Astrocyte of the spinal cord (primary cell): ENCODE measurements at regions not wholly inside any gene's neighbourhood (a gene's known extent, or its start where the extent isn't known, plus 50 kb on each side); places are given as distances from the start of the nearest gene placed in this dataset.
A peak's percentile ranks its signal among the peaks of the same experiment; 100 is the strongest.
"Not testable (repeated sequence)": the region's sequence is repeated elsewhere in the genome, so short reads cannot be mapped to it uniquely, and the experiment has no call there.

Experiments
- DNase-seq: peaks from one replicate; pipeline ENCODE4 v3.0.0; 2011; ENCODE audit warnings: low read depth, low spot score
- H3K4me3 ChIP-seq: 2 replicates; pipeline ENCODE4 v1.5.1; 2011; ENCODE audit warnings: low read depth, mild to moderate bottlenecking, low read length, moderate library complexity
- in situ Hi-C: cut with HindIII; loops from 2 replicates; pipeline ENCODE4 v1.10.0; 2017; ENCODE audit warnings: low sequenced_read_pairs
- TF ChIP-seq, protein P1 (sequence below): IDR thresholded peaks from 2 replicates; pipeline ENCODE4 v1.5.1; 2012; ENCODE audit warnings: low read depth, mild to moderate bottlenecking, low read length, inconsistent platforms

DNA sequence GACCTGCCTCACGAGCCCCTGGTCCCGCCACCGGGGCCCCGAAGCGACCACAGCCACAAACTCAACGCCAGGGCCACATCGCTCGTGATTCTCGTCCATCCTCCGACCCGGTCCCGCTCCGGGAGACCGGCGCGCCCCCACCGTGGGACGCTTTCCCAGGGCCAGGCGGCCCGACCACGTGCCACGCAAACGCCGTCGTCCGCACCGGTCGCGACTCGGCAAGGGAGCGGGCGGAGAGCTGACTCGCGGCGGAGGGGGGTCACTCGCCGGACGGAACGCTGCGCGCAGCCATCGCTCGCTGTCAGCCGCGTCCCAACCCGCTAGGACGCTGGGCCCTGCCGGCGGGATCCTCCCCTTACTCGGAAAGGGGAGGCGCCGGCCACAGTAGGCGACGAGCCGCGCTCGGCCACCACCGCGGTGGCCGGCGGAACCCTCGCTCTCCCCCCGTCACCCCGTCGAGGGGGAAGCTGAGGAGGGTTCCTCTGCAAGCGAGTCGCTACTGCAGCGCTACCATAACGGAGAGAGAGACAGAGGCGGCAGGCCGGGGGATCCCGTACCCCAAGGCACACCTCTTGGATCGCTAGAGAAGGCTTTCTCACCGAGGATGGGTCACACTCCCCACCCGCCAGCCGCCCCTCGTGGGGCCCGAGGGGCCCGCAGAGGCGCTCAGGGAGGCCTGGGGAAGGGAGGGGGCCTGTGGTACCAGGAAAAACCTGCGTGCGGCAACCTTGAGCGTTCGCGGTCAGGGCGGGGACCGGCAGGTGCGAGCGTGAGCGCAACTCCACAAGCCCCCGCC lies 511.8 kb upstream of the ZNF337 start:
- peak overlapping the region; percentile 18 for H3K4me3 ChIP-seq
- TF ChIP-seq, protein P1, sequence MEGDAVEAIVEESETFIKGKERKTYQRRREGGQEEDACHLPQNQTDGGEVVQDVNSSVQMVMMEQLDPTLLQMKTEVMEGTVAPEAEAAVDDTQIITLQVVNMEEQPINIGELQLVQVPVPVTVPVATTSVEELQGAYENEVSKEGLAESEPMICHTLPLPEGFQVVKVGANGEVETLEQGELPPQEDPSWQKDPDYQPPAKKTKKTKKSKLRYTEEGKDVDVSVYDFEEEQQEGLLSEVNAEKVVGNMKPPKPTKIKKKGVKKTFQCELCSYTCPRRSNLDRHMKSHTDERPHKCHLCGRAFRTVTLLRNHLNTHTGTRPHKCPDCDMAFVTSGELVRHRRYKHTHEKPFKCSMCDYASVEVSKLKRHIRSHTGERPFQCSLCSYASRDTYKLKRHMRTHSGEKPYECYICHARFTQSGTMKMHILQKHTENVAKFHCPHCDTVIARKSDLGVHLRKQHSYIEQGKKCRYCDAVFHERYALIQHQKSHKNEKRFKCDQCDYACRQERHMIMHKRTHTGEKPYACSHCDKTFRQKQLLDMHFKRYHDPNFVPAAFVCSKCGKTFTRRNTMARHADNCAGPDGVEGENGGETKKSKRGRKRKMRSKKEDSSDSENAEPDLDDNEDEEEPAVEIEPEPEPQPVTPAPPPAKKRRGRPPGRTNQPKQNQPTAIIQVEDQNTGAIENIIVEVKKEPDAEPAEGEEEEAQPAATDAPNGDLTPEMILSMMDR = no peak
- in situ Hi-C loops = no loop called here
- DNase-seq = no peak

DNA sequence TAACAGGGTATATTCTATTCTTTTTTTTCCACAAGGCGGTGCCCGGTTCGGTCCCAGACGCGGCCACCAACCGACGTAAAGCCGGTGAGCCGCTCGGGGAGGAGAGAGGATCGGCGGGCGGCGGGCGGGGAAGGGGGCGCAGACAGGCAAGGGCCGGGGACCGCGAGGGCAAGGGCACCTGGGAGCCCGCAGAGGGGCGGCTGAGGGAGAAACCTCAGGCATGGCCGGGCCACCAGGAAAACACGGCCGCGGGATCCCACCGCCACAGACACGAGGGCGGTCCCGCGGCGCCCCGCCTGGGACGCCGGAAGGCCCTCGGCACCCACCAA lies 511.3 kb upstream of the ZNF337 start:
- H3K4me3 ChIP-seq, in situ Hi-C loops, DNase-seq: not testable (repeated sequence)

DNA sequence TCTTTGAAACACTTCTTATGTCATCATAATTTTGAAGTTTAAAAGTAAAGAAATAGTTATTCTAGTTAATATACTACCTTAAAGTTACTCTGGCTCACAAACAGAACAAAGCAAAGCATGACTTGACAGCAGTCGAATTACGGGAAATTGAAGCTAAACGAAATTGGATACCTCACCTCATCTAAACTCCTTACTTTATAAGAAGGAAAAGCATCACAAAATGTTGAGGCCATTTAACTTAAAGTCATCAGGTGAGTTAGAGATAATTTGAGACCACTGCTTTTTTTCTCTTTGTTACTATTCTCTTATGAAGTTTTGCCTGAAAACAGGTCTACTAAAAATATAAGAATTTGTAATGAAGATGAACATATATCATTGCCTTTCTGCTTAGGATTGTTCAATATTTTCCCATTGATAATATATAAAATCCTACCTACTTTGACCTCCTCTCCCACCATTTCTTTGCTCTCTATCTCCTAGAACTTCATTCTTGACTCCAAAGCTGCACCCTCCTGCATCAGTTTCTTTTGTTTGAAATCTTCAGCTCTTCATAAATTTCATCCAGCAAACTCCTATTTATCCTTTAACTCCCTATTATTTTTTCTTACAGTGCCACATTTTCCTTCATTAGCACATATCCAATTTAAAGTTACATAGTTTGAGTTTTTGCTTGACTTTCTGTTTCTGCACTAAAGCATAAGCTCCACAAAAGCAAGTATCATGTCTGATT lies 510.7 kb upstream of the ZNF337 start:
- in situ Hi-C loops = no loop called here
- no peak overlapping the region for H3K4me3 ChIP-seq
- no peak for DNase-seq
- TF ChIP-seq, protein P1 = no peak

DNA sequence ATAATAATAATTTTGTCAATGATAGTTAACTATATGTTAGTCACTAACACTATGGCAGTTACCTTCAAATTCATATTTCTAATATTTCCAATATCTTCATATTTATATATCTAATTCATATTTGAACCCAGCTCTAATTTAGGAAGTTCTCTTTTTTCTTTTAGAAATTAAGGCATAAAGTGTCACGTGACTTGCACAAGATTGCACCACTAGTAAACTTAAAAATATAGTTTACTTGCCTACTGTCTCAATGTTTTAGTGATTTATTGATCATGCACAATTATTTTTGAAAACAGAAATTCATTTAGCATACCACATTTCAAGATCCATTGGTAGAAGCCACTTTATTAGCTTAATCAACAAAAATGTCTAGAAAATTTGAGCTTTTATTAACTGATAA lies 508.7 kb upstream of the ZNF337 start:
- no peak for DNase-seq
- no peak overlapping the region for H3K4me3 ChIP-seq
- in situ Hi-C loops = no loop called here
- TF ChIP-seq, protein P1 = no peak

DNA sequence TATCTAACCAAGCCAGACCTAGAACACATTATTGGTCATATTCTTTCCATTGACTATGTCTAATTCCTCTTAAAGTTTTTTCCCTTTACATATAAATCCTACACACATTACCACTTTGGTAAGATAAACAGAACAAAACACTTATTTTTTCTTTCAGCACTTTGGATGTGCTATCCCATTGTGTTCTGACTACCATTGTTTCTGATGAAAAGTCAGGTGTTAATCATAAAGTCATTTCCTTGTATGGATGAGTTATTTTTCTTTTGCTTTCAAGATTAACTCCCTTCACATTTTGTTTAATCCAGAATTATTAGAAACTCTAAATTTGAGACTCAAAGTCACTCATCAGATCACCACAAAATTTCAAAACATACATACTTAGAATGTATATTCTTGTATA lies 504.4 kb upstream of the ZNF337 start:
- DNase-seq = peak; percentile 16
- in situ Hi-C loops, H3K4me3 ChIP-seq: not testable (repeated sequence)

DNA sequence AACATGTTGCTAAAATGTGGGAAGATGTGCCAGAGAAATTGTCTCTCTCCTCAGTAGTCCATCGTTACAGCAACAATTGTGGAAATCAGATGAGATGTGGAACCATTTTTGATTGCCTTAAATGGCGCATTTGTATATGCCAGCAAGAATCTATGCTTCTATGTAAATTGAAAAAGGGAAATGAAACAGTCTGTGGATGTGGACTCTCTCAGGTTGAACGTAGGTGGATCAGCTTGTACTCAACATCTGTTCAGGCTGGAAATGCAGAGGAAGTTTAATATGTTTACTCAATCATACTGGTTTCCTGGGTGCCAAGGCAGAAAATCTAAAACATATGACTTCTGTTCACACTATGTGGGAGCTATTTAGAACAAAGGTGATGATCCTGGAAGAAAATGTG lies 490.7 kb upstream of the ZNF337 start:
- H3K4me3 ChIP-seq, in situ Hi-C loops, DNase-seq: not testable (repeated sequence)

DNA sequence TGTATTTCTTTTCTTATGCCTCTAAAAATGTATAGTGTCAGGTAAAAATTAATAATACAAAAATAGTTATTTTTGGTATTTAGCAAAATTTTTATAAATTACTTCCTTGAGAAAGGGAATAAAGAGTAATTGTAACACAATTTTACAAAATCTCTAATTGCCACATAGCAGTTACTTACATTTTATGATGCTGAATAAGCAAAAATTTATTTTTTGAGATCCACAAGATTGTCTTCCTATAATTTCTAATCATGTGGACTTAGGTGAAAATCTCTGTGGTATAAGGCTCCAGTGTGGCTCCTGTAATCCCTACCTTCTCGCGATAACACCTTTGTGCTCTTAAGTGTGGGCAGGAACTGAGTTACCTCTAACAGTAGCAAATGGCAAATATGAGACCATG lies 487.1 kb upstream of the ZNF337 start:
- in situ Hi-C loops, H3K4me3 ChIP-seq, DNase-seq: not testable (repeated sequence)

DNA sequence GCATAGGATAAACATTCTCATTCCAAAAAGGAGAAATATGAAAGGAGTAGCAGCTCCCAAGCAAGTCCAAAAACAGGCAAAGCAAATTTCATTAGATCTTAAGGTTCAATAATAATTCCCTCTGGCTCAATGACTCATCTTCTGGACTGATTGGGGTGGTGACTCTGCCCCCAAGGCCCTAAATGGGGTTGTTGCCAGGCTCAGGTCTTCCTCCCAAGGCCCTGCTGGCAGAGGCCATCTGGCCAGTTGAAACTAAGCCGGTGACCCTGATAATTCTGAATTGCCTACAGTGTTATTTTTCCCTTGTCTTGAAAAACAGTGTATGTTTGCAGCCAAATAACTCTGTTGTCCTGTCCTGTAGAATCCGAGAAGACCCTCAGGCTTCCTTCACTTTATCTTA lies 484.7 kb upstream of the ZNF337 start:
- in situ Hi-C loops, H3K4me3 ChIP-seq, DNase-seq: not testable (repeated sequence)

DNA sequence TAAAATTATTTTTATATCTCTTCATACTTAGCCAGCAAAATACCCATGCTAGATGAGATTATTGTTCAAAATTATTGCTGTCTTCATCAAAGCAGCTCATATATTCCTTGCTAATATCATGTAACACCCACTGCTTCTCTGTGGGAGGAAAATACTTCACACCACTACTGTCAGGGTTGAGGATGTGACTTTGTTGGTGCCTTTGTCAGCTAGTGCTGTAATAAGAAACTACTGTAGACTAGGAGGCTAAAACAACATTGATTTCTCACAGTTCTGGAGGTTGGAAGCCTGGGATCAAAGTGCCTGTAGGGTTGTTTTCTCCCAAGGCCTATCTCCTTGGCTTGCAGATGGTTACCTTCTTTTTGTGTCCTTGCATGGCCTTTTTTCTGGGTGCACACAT lies 475.2 kb upstream of the ZNF337 start:
- not testable (repeated sequence) for DNase-seq

DNA sequence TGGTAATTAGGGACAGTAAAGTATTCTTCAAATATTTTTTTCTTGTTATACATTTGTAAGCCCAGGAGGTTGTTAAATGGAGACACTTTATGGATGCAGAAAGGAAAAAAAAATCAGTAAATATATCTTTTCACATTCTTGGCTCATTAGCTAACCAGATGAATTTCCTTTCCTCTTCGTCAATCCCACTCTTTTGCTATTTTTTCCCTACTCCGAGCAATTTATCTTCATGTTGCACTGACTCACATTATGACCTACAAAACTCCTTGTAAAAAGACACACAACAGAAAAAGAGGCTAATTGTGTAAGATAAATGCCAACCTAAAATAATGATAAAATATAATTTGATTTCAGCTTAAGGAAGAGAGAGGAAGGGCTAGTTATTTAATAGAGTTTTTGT lies 472.9 kb upstream of the ZNF337 start:
- peak; percentile 46 for DNase-seq
- no peak overlapping the region for H3K4me3 ChIP-seq
- TF ChIP-seq, protein P1 = no peak
- in situ Hi-C loops = no loop called here

More for the DNA sequence above, 475.2 kb upstream of the ZNF337 start:
- in situ Hi-C loops, H3K4me3 ChIP-seq: not testable (repeated sequence)
